DND-41 (cell line): ENCODE measurements at regions not wholly inside any gene's neighbourhood (a gene's known extent, or its start where the extent isn't known, plus 50 kb on each side); places are given as distances from the start of the nearest gene placed in this dataset.

Source experiments
- ATAC-seq: fragments of 200-7000 bp; cut with Tn5 transposase; 3 replicates; pipeline ENCODE4 v1.9.1; 2021; ENCODE audit warnings: low read depth; ENCODE audit not compliant: insufficient read depth
- DNase-seq: peaks from one replicate; pipeline ENCODE4 v3.0.0-alpha.2; 2020
- H2AFZ ChIP-seq: 2 replicates; pipeline ENCODE4 v1.6.0; 2012; ENCODE audit warnings: low read depth, low read length
- H3K27ac ChIP-seq: 2 replicates; pipeline ENCODE4 v1.5.1; 2012; ENCODE audit warnings: low read length, inconsistent platforms
- H3K27me3 ChIP-seq: fragments of 200-600 bp; sonication (generic); 2 replicates; pipeline ENCODE4 v1.6.0; 2012; ENCODE audit warnings: low read length, mild to moderate bottlenecking, inconsistent platforms; ENCODE audit not compliant: insufficient read depth, poor library complexity
- H3K36me3 ChIP-seq: 2 replicates; pipeline ENCODE4 v1.5.1; 2012; ENCODE audit warnings: low read length, inconsistent platforms; ENCODE audit not compliant: insufficient read depth
- H3K4me1 ChIP-seq: 2 replicates; pipeline ENCODE4 v1.5.1; 2012; ENCODE audit warnings: mild to moderate bottlenecking, low read length; ENCODE audit not compliant: insufficient read depth
- H3K4me2 ChIP-seq: 2 replicates; pipeline ENCODE4 v1.6.0; 2012; ENCODE audit warnings: mild to moderate bottlenecking, moderate library complexity, low read length, inconsistent platforms; ENCODE audit not compliant: insufficient read depth
- H3K4me3 ChIP-seq, 2 experiments: fragments of 200-600 bp in 1 of 2; shearing (Covaris generic) in 1 of 2; 2 replicates each; pipeline ENCODE4 v1.5.1; 2012 to 2016; ENCODE audit warnings: inconsistent platforms in 2 of 2, low read length in 2 of 2, mild to moderate bottlenecking in 2 of 2, low read depth in 1 of 2, moderate library complexity in 1 of 2
- H3K79me2 ChIP-seq: 2 replicates; pipeline ENCODE4 v1.6.0; 2012; ENCODE audit warnings: low read length, inconsistent platforms; ENCODE audit not compliant: insufficient read depth
- H3K9ac ChIP-seq: 2 replicates; pipeline ENCODE4 v1.6.0; 2012; ENCODE audit warnings: low read depth, mild to moderate bottlenecking, inconsistent platforms, low read length, moderate library complexity
- H3K9me3 ChIP-seq: 2 replicates; pipeline ENCODE4 v1.5.1; 2012; ENCODE audit warnings: low read length, moderate library complexity, mild to moderate bottlenecking, inconsistent platforms; ENCODE audit not compliant: insufficient read depth, severe bottlenecking
- H4K20me1 ChIP-seq: 2 replicates; pipeline ENCODE4 v1.6.0; 2012; ENCODE audit warnings: low read length; ENCODE audit not compliant: insufficient read depth
- CTCF ChIP-seq: IDR thresholded peaks from 2 replicates; pipeline ENCODE4 v1.5.1; 2012; ENCODE audit warnings: borderline replicate concordance, low read length, moderate library complexity, mild to moderate bottlenecking; ENCODE audit not compliant: poor library complexity, severe bottlenecking; ENCODE audit errors: extremely low read depth
- EZH2 ChIP-seq: IDR thresholded peaks from 3 replicates; pipeline ENCODE4 v1.6.1; 2012; ENCODE audit warnings: borderline replicate concordance, low read depth, mild to moderate bottlenecking, moderate library complexity, low read length, inconsistent platforms; ENCODE audit not compliant: severe bottlenecking

GRCh38 chr9:118439441-118439840 is 735.2 kb downstream of the TLR4 start:
- Histone ChIP-seq H3K4me3 (no peak overlapping the region), H3K4me1 (no peaks in the 10 kb centered on the region), H3K9me3 (no peaks in the 10 kb centered on the region), H3K4me2 (no peak overlapping the region), H4K20me1 (no peaks in the 10 kb centered on the region), H3K79me2 (no peaks in the 10 kb centered on the region), H2AFZ (no peak overlapping the region), H3K36me3 (no peaks in the 10 kb centered on the region), H3K9ac (no peak overlapping the region), H3K27me3 (no peaks in the 10 kb centered on the region), H3K27ac (no peak overlapping the region)
- ATAC-seq (no peak), DNase-seq (no peak)
- TF ChIP-seq EZH2 (no peak), CTCF (no peak)

GRCh38 chr9:118444403-118444802 is 740.2 kb downstream of the TLR4 start:
- DNase-seq (no peak), ATAC-seq (no peak)
- H3K4me3 ChIP-seq, result no peak overlapping the region
- no peaks in the 10 kb centered on the region for H3K4me1 ChIP-seq
- H2AFZ ChIP-seq, result no peak overlapping the region
- no peaks in the 10 kb centered on the region for H3K27me3 ChIP-seq
- H3K79me2 ChIP-seq, result no peaks in the 10 kb centered on the region
- no peaks in the 10 kb centered on the region for H3K9me3 ChIP-seq
- H3K36me3 ChIP-seq, result no peaks in the 10 kb centered on the region
- H3K27ac ChIP-seq, result no peak overlapping the region
- no peak for TF ChIP-seq EZH2
- no peak for TF ChIP-seq CTCF
- H3K9ac ChIP-seq, result no peak overlapping the region
- no peak overlapping the region for H3K4me2 ChIP-seq
- H4K20me1 ChIP-seq, result no peaks in the 10 kb centered on the region

GRCh38 chr9:118446943-118447639 is 742.9 kb downstream of the TLR4 start:
- Histone ChIP-seq H4K20me1 (no peaks in the 10 kb centered on the region), H3K79me2 (no peaks in the 10 kb centered on the region), H3K9ac (no peak overlapping the region), H3K4me1 (no peaks in the 10 kb centered on the region), H3K27me3 (no peaks in the 10 kb centered on the region), H3K9me3 (no peaks in the 10 kb centered on the region), H3K27ac (no peak overlapping the region), H3K4me2 (no peak overlapping the region), H3K4me3 (no peak overlapping the region), H3K36me3 (no peaks in the 10 kb centered on the region), H2AFZ (no peak overlapping the region)
- ATAC-seq, result no peak
- TF ChIP-seq EZH2, result no peak
- no peak for TF ChIP-seq CTCF
- DNase-seq, result no peak

GRCh38 chr9:118449554-118449953 is 745.4 kb downstream of the TLR4 start:
- Histone ChIP-seq H3K36me3 (no peaks in the 10 kb centered on the region), H2AFZ (no peak overlapping the region), H3K27me3 (no peaks in the 10 kb centered on the region), H3K4me3 (no peak overlapping the region), H3K4me1 (no peaks in the 10 kb centered on the region), H3K79me2 (no peaks in the 10 kb centered on the region), H3K4me2 (no peak overlapping the region), H3K27ac (no peak overlapping the region), H4K20me1 (no peaks in the 10 kb centered on the region), H3K9ac (no peak overlapping the region), H3K9me3 (no peaks in the 10 kb centered on the region)
- no peak for ATAC-seq
- TF ChIP-seq EZH2 (no peak), CTCF (no peak)
- no peak for DNase-seq
